ENCODE measurements at regions not wholly inside any gene's neighbourhood (a gene's known extent, or its start where the extent isn't known, plus 50 kb on each side); places are given as distances from the start of the nearest gene placed in this dataset.

DNA sequence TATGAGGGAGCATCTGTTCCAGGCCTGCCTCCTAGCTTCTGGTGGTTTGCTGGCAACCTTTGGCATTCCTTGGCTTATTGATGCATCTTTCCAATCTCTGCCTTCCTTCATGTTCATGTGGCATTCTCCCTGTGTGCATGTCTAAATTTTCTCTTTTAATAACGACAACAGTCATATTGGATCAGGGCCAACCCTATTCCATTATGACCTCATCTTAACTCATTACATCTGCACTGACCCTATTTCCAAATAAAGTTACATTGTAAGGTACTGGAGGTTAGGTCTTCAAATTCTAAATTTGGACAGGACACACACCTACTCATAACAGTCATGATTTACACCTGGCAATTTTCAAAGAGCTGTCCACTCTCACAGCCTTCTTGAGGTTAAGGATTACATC lies 117.2 kb upstream of the FGGY start:
- TF ChIP-seq, protein P1, sequence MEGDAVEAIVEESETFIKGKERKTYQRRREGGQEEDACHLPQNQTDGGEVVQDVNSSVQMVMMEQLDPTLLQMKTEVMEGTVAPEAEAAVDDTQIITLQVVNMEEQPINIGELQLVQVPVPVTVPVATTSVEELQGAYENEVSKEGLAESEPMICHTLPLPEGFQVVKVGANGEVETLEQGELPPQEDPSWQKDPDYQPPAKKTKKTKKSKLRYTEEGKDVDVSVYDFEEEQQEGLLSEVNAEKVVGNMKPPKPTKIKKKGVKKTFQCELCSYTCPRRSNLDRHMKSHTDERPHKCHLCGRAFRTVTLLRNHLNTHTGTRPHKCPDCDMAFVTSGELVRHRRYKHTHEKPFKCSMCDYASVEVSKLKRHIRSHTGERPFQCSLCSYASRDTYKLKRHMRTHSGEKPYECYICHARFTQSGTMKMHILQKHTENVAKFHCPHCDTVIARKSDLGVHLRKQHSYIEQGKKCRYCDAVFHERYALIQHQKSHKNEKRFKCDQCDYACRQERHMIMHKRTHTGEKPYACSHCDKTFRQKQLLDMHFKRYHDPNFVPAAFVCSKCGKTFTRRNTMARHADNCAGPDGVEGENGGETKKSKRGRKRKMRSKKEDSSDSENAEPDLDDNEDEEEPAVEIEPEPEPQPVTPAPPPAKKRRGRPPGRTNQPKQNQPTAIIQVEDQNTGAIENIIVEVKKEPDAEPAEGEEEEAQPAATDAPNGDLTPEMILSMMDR (IDR thresholded peaks at IDR 0.05), result no peak
- TF ChIP-seq, protein P2, sequence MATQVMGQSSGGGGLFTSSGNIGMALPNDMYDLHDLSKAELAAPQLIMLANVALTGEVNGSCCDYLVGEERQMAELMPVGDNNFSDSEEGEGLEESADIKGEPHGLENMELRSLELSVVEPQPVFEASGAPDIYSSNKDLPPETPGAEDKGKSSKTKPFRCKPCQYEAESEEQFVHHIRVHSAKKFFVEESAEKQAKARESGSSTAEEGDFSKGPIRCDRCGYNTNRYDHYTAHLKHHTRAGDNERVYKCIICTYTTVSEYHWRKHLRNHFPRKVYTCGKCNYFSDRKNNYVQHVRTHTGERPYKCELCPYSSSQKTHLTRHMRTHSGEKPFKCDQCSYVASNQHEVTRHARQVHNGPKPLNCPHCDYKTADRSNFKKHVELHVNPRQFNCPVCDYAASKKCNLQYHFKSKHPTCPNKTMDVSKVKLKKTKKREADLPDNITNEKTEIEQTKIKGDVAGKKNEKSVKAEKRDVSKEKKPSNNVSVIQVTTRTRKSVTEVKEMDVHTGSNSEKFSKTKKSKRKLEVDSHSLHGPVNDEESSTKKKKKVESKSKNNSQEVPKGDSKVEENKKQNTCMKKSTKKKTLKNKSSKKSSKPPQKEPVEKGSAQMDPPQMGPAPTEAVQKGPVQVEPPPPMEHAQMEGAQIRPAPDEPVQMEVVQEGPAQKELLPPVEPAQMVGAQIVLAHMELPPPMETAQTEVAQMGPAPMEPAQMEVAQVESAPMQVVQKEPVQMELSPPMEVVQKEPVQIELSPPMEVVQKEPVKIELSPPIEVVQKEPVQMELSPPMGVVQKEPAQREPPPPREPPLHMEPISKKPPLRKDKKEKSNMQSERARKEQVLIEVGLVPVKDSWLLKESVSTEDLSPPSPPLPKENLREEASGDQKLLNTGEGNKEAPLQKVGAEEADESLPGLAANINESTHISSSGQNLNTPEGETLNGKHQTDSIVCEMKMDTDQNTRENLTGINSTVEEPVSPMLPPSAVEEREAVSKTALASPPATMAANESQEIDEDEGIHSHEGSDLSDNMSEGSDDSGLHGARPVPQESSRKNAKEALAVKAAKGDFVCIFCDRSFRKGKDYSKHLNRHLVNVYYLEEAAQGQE (IDR thresholded peaks at IDR 0.05; ENCODE audit: insufficient read depth in 1 of 2, low read depth in 2 of 2, low read length in 1 of 2), result no peak
